A673 (cell line): ENCODE measurements at regions not wholly inside any gene's neighbourhood (a gene's known extent, or its start where the extent isn't known, plus 50 kb on each side); places are given as distances from the start of the nearest gene placed in this dataset.

ENCODE experiments used
- BruUV-seq: library from RNA; stranded (reverse); fragments of 400-500 nt; replicated peaks from 2 replicates; lab custom pipeline; 2021; lab: Mats Ljungman, UMichigan
- CTCF ChIA-PET: fragments of 300-600 bp; sonication (Branson Sonifier 250); formaldehyde crosslinking; loops from one replicate; lab custom pipeline; 2022; ENCODE audit warnings: antibody characterized with exemption; lab: Charles Lee
- POLR2A ChIA-PET: fragments of 300-600 bp; sonication (Branson Sonifier 250); formaldehyde crosslinking; loops from one replicate; lab custom pipeline; 2022; ENCODE audit warnings: antibody characterized with exemption; ENCODE audit not compliant: low non-redundant PET; lab: Charles Lee
- DNase-seq: peaks from one replicate; pipeline ENCODE4 v3.0.0-alpha.2; 2015; ENCODE audit warnings: low spot score
- H3K27ac ChIP-seq: fragments of 200-600 bp; sonication (generic); 2 replicates; pipeline ENCODE4 v1.5.1; 2016; ENCODE audit warnings: mixed run types, low read depth, mild to moderate bottlenecking, mixed read lengths, antibody characterized with exemption, low read length; ENCODE audit not compliant: poor library complexity, severe bottlenecking
- H3K27me3 ChIP-seq: fragments of 200-600 bp; sonication (generic); replicated peaks from 2 replicates; pipeline ENCODE4 v1.6.1; 2017; ENCODE audit warnings: mixed run types, low read depth, mild to moderate bottlenecking, mixed read lengths, antibody characterized with exemption, low read length; ENCODE audit not compliant: insufficient read depth, poor library complexity
- H3K36me3 ChIP-seq: fragments of 200-600 bp; sonication (generic); 2 replicates; pipeline ENCODE4 v1.6.1; 2016; ENCODE audit warnings: mixed run types, mild to moderate bottlenecking, mixed read lengths, antibody characterized with exemption, low read length; ENCODE audit not compliant: insufficient read depth, poor library complexity, severe bottlenecking
- H3K4me1 ChIP-seq: fragments of 200-600 bp; sonication (generic); 2 replicates; pipeline ENCODE4 v1.6.1; 2017; ENCODE audit warnings: mixed run types, mild to moderate bottlenecking, mixed read lengths, antibody characterized with exemption, low read length; ENCODE audit not compliant: insufficient read depth, poor library complexity, severe bottlenecking
- H3K4me3 ChIP-seq: fragments of 200-600 bp; sonication (generic); 2 replicates; pipeline ENCODE4 v1.5.1; 2016; ENCODE audit warnings: low read depth, mixed run types, mild to moderate bottlenecking, mixed read lengths, low read length; ENCODE audit not compliant: poor library complexity, severe bottlenecking
- H3K9me3 ChIP-seq: fragments of 200-600 bp; sonication (generic); 2 replicates; pipeline ENCODE4 v1.6.1; 2016; ENCODE audit warnings: mixed run types, low read depth, mild to moderate bottlenecking, mixed read lengths, antibody characterized with exemption, low read length; ENCODE audit not compliant: poor library complexity, severe bottlenecking
- EZH2 ChIP-seq: fragments of 200-600 bp; sonication (generic); IDR thresholded peaks from 2 replicates; pipeline ENCODE4 v1.6.1; 2017; ENCODE audit warnings: borderline replicate concordance, low read depth, mild to moderate bottlenecking, mixed read lengths, antibody characterized with exemption, low read length; ENCODE audit not compliant: poor library complexity, severe bottlenecking
- intact Hi-C: fragments of 100-400 bp; cut with micrococcal nuclease; formaldehyde crosslinking; loops from one replicate; pipeline ENCODE4 v1.10.0; 2022; ENCODE audit not compliant: unreplicated experiment
- TF ChIP-seq, protein P1 (sequence below): fragments of 300-800, 200-600 bp; sonication (generic); conservative IDR thresholded peaks from 2 replicates; pipeline ENCODE4 v1.5.1; 2017; ENCODE audit warnings: low read depth, mild to moderate bottlenecking, antibody characterized with exemption, low read length, moderate library complexity, mixed read lengths

GRCh38 chr1:111063595-111063994 is 76.3 kb downstream of the DRAM2 start:
- no peak for DNase-seq
- TF ChIP-seq, protein P1, sequence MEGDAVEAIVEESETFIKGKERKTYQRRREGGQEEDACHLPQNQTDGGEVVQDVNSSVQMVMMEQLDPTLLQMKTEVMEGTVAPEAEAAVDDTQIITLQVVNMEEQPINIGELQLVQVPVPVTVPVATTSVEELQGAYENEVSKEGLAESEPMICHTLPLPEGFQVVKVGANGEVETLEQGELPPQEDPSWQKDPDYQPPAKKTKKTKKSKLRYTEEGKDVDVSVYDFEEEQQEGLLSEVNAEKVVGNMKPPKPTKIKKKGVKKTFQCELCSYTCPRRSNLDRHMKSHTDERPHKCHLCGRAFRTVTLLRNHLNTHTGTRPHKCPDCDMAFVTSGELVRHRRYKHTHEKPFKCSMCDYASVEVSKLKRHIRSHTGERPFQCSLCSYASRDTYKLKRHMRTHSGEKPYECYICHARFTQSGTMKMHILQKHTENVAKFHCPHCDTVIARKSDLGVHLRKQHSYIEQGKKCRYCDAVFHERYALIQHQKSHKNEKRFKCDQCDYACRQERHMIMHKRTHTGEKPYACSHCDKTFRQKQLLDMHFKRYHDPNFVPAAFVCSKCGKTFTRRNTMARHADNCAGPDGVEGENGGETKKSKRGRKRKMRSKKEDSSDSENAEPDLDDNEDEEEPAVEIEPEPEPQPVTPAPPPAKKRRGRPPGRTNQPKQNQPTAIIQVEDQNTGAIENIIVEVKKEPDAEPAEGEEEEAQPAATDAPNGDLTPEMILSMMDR: no peak
- TF ChIP-seq EZH2: no peak
- intact Hi-C loops: no loop called here
- H3K4me3 ChIP-seq: no peak overlapping the region
- no peaks in the 10 kb centered on the region for H3K4me1 ChIP-seq
- POLR2A ChIA-PET: no interaction called here
- CTCF ChIA-PET: no interaction called here
- peaks cover 5% of the 10 kb centered on the region for H3K9me3 ChIP-seq
- no TSS peak for BruUV-seq
- H3K27me3 ChIP-seq: no peaks in the 10 kb centered on the region
- no peak overlapping the region for H3K27ac ChIP-seq
- no peaks in the 10 kb centered on the region for H3K36me3 ChIP-seq

- TF ChIP-seq, protein P1: no peak
- TF ChIP-seq EZH2: no peak
- H3K9me3 ChIP-seq: peaks cover 5% of the 10 kb centered on the region
- H3K27me3 ChIP-seq: no peaks in the 10 kb centered on the region
- no peaks in the 10 kb centered on the region for H3K4me1 ChIP-seq
- POLR2A ChIA-PET: no interaction called here
- DNase-seq: no peak
- H3K36me3 ChIP-seq: no peaks in the 10 kb centered on the region
- no peak overlapping the region for H3K27ac ChIP-seq
- BruUV-seq: no TSS peak
- intact Hi-C loops: no loop called here
- no peak overlapping the region for H3K4me3 ChIP-seq
- CTCF ChIA-PET: no interaction called here
Measured at GRCh38 chr1:111062624-111063023, 77.3 kb downstream of the DRAM2 start.

GRCh38 chr1:111062081-111062480 is 77.8 kb downstream of the DRAM2 start:
- H3K9me3 ChIP-seq: peaks cover 5% of the 10 kb centered on the region
- no TSS peak for BruUV-seq
- ChIA-PET POLR2A (no interaction called here), CTCF (no interaction called here)
- H3K4me3 ChIP-seq: no peak overlapping the region
- H3K36me3 ChIP-seq: no peaks in the 10 kb centered on the region
- intact Hi-C loops: no loop called here
- TF ChIP-seq, protein P1: no peak
- no peak for TF ChIP-seq EZH2
- no peaks in the 10 kb centered on the region for H3K4me1 ChIP-seq
- no peak overlapping the region for H3K27ac ChIP-seq
- DNase-seq: no peak
- H3K27me3 ChIP-seq: no peaks in the 10 kb centered on the region
